HL-60 (cell line): ENCODE measurements at regions not wholly inside any gene's neighbourhood (a gene's known extent, or its start where the extent isn't known, plus 50 kb on each side); places are given as distances from the start of the nearest gene placed in this dataset.

Source experiments
- DNase-seq, 2 experiments: peaks; one replicate each; pipeline ENCODE4 v3.0.0-alpha.2; 2010 to 2020; ENCODE audit warnings: low read depth in 1 of 2, low spot score in 1 of 2
- H3K27ac ChIP-seq: fragments of 250-450 bp; sonication (Bioruptor Pico); replicated peaks from 2 replicates; pipeline ENCODE4 v1.5.1; 2020; ENCODE audit warnings: mild to moderate bottlenecking, moderate library complexity
- H3K27me3 ChIP-seq: fragments of 250-450 bp; sonication (Bioruptor Pico); 2 replicates; pipeline ENCODE4 v1.5.1; 2021; ENCODE audit warnings: mild to moderate bottlenecking, moderate library complexity; ENCODE audit not compliant: insufficient read depth, poor library complexity, severe bottlenecking
- H3K4me3 ChIP-seq: replicated peaks from 2 replicates; pipeline ENCODE4 v1.5.1; 2011; ENCODE audit warnings: mild to moderate bottlenecking, control low read depth, low read length; ENCODE audit not compliant: insufficient read depth
- GABPA ChIP-seq: IDR thresholded peaks from 2 replicates; pipeline ENCODE4 v1.6.1; 2012; ENCODE audit warnings: low read depth
- POLR2AphosphoS5 ChIP-seq: IDR thresholded peaks from 2 replicates; pipeline ENCODE4 v1.6.1; 2012; ENCODE audit warnings: low read depth
- SPI1 ChIP-seq: IDR thresholded peaks from 2 replicates; pipeline ENCODE4 v1.6.1; 2012; ENCODE audit warnings: low read depth, mild to moderate bottlenecking, borderline replicate concordance
- TF ChIP-seq, protein P1 (sequence below): IDR thresholded peaks from 2 replicates; pipeline ENCODE4 v1.6.1; 2012; ENCODE audit warnings: low read depth; ENCODE audit not compliant: insufficient replicate concordance
- TF ChIP-seq, protein P2 (sequence below): IDR thresholded peaks from one replicate; pipeline ENCODE4 v1.5.1; 2011; ENCODE audit warnings: low read length, control low read depth, inconsistent platforms; ENCODE audit not compliant: insufficient read depth

DNA sequence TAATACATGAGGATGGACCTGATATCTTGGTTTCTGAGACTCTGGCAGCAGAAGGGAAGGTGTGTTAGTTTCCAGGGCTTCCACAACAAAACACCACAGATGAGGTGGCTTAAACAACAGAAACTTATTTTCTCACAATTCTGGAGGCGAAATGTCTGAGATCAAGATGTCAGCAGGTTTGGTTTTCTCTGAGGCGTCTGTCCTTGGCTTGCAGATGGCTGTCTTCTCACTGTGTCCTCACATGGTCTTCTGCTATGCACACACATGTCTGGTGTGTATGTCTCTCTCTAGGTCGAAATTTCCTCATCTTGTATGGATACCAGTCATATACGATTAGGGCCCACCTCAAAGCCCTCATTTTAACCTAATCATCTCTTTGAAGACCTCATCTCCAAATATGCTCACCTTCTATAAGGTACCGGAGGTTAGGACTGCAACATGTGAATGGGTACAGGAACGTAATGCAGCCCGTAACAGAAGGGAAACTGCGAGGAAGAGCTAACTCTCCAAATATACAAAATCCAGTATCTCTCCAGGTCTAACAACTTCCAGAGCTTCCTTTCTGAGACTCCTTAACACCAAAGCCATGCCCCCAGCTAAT lies 139.8 kb upstream of the SMARCA2 start:
- TF ChIP-seq GABPA (no peak), SPI1 (no peak), POLR2AphosphoS5 (no peak)
- TF ChIP-seq, protein P1, sequence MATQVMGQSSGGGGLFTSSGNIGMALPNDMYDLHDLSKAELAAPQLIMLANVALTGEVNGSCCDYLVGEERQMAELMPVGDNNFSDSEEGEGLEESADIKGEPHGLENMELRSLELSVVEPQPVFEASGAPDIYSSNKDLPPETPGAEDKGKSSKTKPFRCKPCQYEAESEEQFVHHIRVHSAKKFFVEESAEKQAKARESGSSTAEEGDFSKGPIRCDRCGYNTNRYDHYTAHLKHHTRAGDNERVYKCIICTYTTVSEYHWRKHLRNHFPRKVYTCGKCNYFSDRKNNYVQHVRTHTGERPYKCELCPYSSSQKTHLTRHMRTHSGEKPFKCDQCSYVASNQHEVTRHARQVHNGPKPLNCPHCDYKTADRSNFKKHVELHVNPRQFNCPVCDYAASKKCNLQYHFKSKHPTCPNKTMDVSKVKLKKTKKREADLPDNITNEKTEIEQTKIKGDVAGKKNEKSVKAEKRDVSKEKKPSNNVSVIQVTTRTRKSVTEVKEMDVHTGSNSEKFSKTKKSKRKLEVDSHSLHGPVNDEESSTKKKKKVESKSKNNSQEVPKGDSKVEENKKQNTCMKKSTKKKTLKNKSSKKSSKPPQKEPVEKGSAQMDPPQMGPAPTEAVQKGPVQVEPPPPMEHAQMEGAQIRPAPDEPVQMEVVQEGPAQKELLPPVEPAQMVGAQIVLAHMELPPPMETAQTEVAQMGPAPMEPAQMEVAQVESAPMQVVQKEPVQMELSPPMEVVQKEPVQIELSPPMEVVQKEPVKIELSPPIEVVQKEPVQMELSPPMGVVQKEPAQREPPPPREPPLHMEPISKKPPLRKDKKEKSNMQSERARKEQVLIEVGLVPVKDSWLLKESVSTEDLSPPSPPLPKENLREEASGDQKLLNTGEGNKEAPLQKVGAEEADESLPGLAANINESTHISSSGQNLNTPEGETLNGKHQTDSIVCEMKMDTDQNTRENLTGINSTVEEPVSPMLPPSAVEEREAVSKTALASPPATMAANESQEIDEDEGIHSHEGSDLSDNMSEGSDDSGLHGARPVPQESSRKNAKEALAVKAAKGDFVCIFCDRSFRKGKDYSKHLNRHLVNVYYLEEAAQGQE = no peak
- TF ChIP-seq, protein P2, sequence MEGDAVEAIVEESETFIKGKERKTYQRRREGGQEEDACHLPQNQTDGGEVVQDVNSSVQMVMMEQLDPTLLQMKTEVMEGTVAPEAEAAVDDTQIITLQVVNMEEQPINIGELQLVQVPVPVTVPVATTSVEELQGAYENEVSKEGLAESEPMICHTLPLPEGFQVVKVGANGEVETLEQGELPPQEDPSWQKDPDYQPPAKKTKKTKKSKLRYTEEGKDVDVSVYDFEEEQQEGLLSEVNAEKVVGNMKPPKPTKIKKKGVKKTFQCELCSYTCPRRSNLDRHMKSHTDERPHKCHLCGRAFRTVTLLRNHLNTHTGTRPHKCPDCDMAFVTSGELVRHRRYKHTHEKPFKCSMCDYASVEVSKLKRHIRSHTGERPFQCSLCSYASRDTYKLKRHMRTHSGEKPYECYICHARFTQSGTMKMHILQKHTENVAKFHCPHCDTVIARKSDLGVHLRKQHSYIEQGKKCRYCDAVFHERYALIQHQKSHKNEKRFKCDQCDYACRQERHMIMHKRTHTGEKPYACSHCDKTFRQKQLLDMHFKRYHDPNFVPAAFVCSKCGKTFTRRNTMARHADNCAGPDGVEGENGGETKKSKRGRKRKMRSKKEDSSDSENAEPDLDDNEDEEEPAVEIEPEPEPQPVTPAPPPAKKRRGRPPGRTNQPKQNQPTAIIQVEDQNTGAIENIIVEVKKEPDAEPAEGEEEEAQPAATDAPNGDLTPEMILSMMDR = no peak
- no peak overlapping the region for H3K4me3 ChIP-seq
- H3K27ac ChIP-seq = no peak overlapping the region

DNA sequence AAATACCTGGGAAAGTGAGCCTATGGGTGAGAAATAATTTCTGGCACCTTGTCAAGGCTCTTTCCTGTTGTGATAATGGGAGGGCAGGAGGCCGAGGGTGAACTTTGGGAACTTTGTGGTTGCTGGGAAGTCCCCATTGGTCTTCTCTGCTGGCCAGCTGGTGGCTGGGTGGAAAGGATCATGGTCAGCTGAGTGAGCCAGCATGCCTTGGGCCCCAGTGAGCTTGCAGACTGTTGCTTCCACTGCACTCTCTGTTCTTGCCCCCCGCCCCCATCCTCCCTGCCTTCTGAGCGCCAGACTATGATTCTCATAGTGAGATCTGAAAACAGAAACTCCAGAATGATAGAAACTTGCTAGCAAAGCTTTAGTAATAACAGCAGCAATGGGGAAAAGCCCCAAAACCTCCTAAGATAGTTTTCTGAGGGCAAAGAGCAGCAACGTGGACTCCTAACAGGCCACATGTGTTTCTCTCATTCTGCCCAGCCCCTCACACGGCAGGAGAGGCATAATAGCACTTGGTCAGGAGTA lies 139.2 kb upstream of the SMARCA2 start:
- no peak overlapping the region for H3K4me3 ChIP-seq
- H3K27ac ChIP-seq = no peak overlapping the region
- no peak for DNase-seq
- TF ChIP-seq, protein P1 = no peak
- TF ChIP-seq POLR2AphosphoS5 (no peak), SPI1 (no peak), GABPA (no peak)
- TF ChIP-seq, protein P2 = no peak
- peaks cover 2% of the 10 kb centered on the region for H3K27me3 ChIP-seq

More for the DNA sequence above, 139.8 kb upstream of the SMARCA2 start:
- no peak for DNase-seq
- H3K27me3 ChIP-seq = peaks cover 2% of the 10 kb centered on the region

DNA sequence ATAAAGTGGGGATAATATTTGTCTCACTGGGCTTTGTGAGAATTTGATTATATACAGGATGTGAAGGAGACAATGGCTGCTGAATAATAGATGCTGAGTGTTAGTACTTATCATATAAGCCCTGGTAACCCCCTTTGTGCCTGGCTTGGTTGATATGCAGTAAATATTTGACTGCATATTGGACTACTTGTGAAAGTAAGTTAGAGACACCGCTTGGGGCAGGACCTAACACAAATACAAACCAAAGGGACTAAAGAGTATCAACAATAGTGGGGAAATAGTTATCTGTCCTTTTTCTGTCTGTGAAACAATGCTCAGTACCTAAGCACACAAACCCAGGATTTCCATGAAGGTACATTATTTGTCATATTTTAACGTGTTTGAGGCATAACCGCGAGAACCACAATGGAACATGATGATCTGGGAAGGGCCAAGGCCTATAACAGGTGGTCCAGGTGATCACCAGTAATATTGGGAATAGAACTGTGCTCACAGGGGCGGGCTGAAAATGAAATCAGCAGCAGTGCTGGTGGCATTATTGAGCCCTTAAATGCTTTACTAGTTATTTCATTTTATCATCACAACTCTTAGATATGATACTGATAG lies 138.2 kb upstream of the SMARCA2 start:
- TF ChIP-seq SPI1 (no peak), GABPA (no peak), POLR2AphosphoS5 (no peak)
- TF ChIP-seq, protein P1 = no peak
- TF ChIP-seq, protein P2 = no peak
- no peak overlapping the region for H3K4me3 ChIP-seq
- peaks cover 2% of the 10 kb centered on the region for H3K27me3 ChIP-seq
- H3K27ac ChIP-seq = no peak overlapping the region
- DNase-seq = no peak
